KBM-7 (cell line): ENCODE measurements at regions not wholly inside any gene's neighbourhood (a gene's known extent, or its start where the extent isn't known, plus 50 kb on each side); places are given as distances from the start of the nearest gene placed in this dataset.

ENCODE experiments used
- DNase-seq: peaks from one replicate; pipeline ENCODE4 v3.0.0-alpha.2; 2015
- in situ Hi-C: fragments of 300-500 bp; cut with MboI; formaldehyde crosslinking; loops from 2 replicates; pipeline ENCODE4 v1.14.3; 2020; ENCODE audit warnings: low sequenced_read_pairs, low pct_unique_long_range_greater_than_20kb, mixed read lengths

- DNase-seq: no peak
- in situ Hi-C loops: no loop called here
These were observed 159.7 kb downstream of the SH2D1A start for GRCh38 chrX:124506066-124506465.

GRCh38 chrX:124507246-124507645, 160.9 kb downstream of the SH2D1A start:
- in situ Hi-C loops: no loop called here
- DNase-seq: no peak

GRCh38 chrX:124518885-124519284, 172.5 kb downstream of the SH2D1A start:
- in situ Hi-C loops: no loop called here
- DNase-seq: no peak

GRCh38 chrX:124524852-124525251, 178.5 kb downstream of the SH2D1A start:
- in situ Hi-C loops: no loop called here
- no peak for DNase-seq

- DNase-seq: no peak
- in situ Hi-C loops: no loop called here
These were observed 183.4 kb downstream of the SH2D1A start for GRCh38 chrX:124529786-124530185.

GRCh38 chrX:124530803-124531202, 184.4 kb downstream of the SH2D1A start:
- DNase-seq: no peak
- in situ Hi-C loops: no loop called here

GRCh38 chrX:124534536-124534935, 188.2 kb downstream of the SH2D1A start:
- in situ Hi-C loops: no loop called here
- no peak for DNase-seq

GRCh38 chrX:124540474-124540873, 194.1 kb downstream of the SH2D1A start:
- in situ Hi-C loops: no loop called here
- DNase-seq: no peak

GRCh38 chrX:124548571-124548970, 202.2 kb downstream of the SH2D1A start:
- no peak for DNase-seq
- in situ Hi-C loops: no loop called here

GRCh38 chrX:124555036-124555595, 208.8 kb downstream of the SH2D1A start:
- in situ Hi-C loops: no loop called here
- no peak for DNase-seq

- in situ Hi-C loops: no loop called here
- no peak for DNase-seq
These were observed 211.6 kb downstream of the SH2D1A start for GRCh38 chrX:124557976-124558375.

GRCh38 chrX:124573468-124573867, 227.1 kb downstream of the SH2D1A start:
- DNase-seq: no peak
- in situ Hi-C loops: no loop called here

- no peak for DNase-seq
- in situ Hi-C loops: no loop called here
These were observed 246.4 kb downstream of the SH2D1A start for GRCh38 chrX:124592744-124593143.

- in situ Hi-C loops: no loop called here
- DNase-seq: no peak
These were observed 247.8 kb downstream of the SH2D1A start for GRCh38 chrX:124594017-124594651.

GRCh38 chrX:124605511-124605910, 259.1 kb downstream of the SH2D1A start:
- in situ Hi-C loops: no loop called here
- no peak for DNase-seq

- in situ Hi-C loops: no loop called here
- no peak for DNase-seq
These were observed 260.4 kb downstream of the SH2D1A start for GRCh38 chrX:124606724-124607123.

GRCh38 chrX:124619710-124620109, 273.3 kb downstream of the SH2D1A start:
- in situ Hi-C loops: no loop called here
- no peak for DNase-seq

- DNase-seq: no peak
These were observed 288.0 kb downstream of the SH2D1A start for GRCh38 chrX:124634363-124634762.

GRCh38 chrX:124641737-124642491, 295.6 kb downstream of the SH2D1A start:
- in situ Hi-C loops: no loop called here
- no peak for DNase-seq

More at GRCh38 chrX:124634363-124634762, 288.0 kb downstream of the SH2D1A start:
- in situ Hi-C loops: no loop called here

- in situ Hi-C loops: no loop called here
- no peak for DNase-seq
These were observed 300.0 kb downstream of the SH2D1A start for GRCh38 chrX:124646403-124646802.
